ENCODE measurements at regions not wholly inside any gene's neighbourhood (a gene's known extent, or its start where the extent isn't known, plus 50 kb on each side); places are given as distances from the start of the nearest gene placed in this dataset.

DNA sequence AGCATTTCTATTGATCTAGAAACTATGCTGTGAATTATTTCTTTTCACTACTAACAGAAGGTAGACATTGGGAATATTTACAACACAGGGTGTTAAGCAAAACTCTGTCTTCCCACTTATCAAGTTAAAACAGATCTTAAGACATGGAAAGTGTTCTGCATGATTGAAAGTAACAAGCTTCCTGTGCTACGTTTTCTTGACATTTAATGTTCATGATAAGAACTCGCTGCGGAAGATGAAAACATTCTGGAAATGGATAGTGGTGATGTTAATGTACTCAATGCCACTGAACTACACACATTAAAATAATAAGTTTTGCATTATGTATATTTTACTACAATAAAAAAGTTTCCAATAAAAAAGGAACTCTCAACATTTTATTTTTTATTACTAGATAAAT lies 74.4 kb upstream of the SCN7A start:
- H2BK5ac ChIP-seq (ENCODE audit: low read depth, low read length, poor library complexity, severe bottlenecking) = no peak overlapping the region
- H2AK9ac ChIP-seq (replicated peaks; ENCODE audit: low read depth, low read length, poor library complexity) = no peak overlapping the region
- no peaks in the 10 kb centered on the region for H3K79me1 ChIP-seq (ENCODE audit: low read depth in 1 of 2, low read length in 2 of 2)
- H4K20me1 ChIP-seq (ENCODE audit: insufficient read depth, low read length) = no peaks in the 10 kb centered on the region
- H3K9me1 ChIP-seq (ENCODE audit: insufficient read depth, low read length) = 0 out of 2 replicates have a peak, but pooled peaks cover 2% of the 10 kb centered on the region
- POLR2A ChIA-PET (ENCODE audit: unreplicated experiment) = no interaction called here
- no peaks in the 10 kb centered on the region for H3K27me3 ChIP-seq (ENCODE audit: control insufficient read depth, insufficient read depth, low read length)
- no peak overlapping the region for H2BK15ac ChIP-seq (ENCODE audit: low read depth, low read length)
- ATAC-seq (ENCODE audit: low read depth) (no peak), DNase-seq (no peak)
- no peak overlapping the region for H3K4ac ChIP-seq (ENCODE audit: low read depth, low read length)
- no peaks in the 10 kb centered on the region for H3K36me3 ChIP-seq (ENCODE audit: control insufficient read depth, insufficient read depth, low read length)
- H4K8ac ChIP-seq (ENCODE audit: low read depth in 2 of 2, low read length in 2 of 2) = no peak overlapping the region
- in situ Hi-C loops (cut with MboI; ENCODE audit: low sequenced_read_pairs) (no loop called here), intact Hi-C loops (cut with micrococcal nuclease) (no loop called here), dilution Hi-C loops (cut with HindIII; ENCODE audit: low sequenced_read_pairs, unreplicated experiment) (no loop called here)
- no peak overlapping the region for H2BK20ac ChIP-seq (ENCODE audit: low read depth, low read length)
- H3K4me3 ChIP-seq (ENCODE audit: insufficient read depth, low read depth, low read length) = no peak overlapping the region
- no peak overlapping the region for H2BK120ac ChIP-seq (ENCODE audit: low read depth, low read length)
- H3K14ac ChIP-seq (replicated peaks; ENCODE audit: low read depth, low read length) = no peak overlapping the region
- no peak overlapping the region for H2AFZ ChIP-seq (replicated peaks; ENCODE audit: low read length, poor library complexity)
- CTCF ChIA-PET = no interaction called here
- H3K56ac ChIP-seq (ENCODE audit: extremely low read depth, insufficient read depth, low read length) = no peak overlapping the region
- TF ChIP-seq NFE2L2 (IDR thresholded peaks at IDR 0.05; ENCODE audit: low read depth, low read length) = no peak
- no peak for TF ChIP-seq CEBPB (IDR thresholded peaks at IDR 0.05; ENCODE audit: low read depth, low read length)
- TF ChIP-seq, protein P1, sequence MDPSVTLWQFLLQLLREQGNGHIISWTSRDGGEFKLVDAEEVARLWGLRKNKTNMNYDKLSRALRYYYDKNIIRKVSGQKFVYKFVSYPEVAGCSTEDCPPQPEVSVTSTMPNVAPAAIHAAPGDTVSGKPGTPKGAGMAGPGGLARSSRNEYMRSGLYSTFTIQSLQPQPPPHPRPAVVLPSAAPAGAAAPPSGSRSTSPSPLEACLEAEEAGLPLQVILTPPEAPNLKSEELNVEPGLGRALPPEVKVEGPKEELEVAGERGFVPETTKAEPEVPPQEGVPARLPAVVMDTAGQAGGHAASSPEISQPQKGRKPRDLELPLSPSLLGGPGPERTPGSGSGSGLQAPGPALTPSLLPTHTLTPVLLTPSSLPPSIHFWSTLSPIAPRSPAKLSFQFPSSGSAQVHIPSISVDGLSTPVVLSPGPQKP (IDR thresholded peaks at IDR 0.05; ENCODE audit: borderline replicate concordance, low read depth, low read length) = no peak
- TF ChIP-seq RAD21 (IDR thresholded peaks at IDR 0.05; ENCODE audit: low read length) = no peak
- no peak for TF ChIP-seq RCOR1 (IDR thresholded peaks at IDR 0.05; ENCODE audit: insufficient replicate concordance, low read length)
- no peak for TF ChIP-seq POLR2A (IDR thresholded peaks at IDR 0.05; ENCODE audit: low read depth, low read length)
- TF ChIP-seq MXI1 (IDR thresholded peaks at IDR 0.05; ENCODE audit: borderline replicate concordance, low read depth, low read length) = no peak
- no peak for TF ChIP-seq RFX5 (IDR thresholded peaks at IDR 0.05; ENCODE audit: low read depth, low read length)
- no peak overlapping the region for H3K18ac ChIP-seq (ENCODE audit: low read depth, low read length)
- no peaks in the 10 kb centered on the region for H3K9me3 ChIP-seq (ENCODE audit: control insufficient read depth, insufficient read depth, low read length)
- H4K91ac ChIP-seq (ENCODE audit: insufficient read depth, low read depth, low read length) = no peak overlapping the region
- no peak overlapping the region for H4K5ac ChIP-seq (ENCODE audit: low read depth, low read length)
- H3K4me1 ChIP-seq (ENCODE audit: control insufficient read depth, insufficient read depth, low read length) = no peaks in the 10 kb centered on the region
- no peak overlapping the region for H2AK5ac ChIP-seq (ENCODE audit: low read depth, low read length)
- no peak overlapping the region for H3K4me2 ChIP-seq (ENCODE audit: low read depth, low read length)
- BruUV-seq (replicated peaks) = no TSS peak
- H3K27ac ChIP-seq (ENCODE audit: insufficient read depth, low read length) = no peak overlapping the region
- H3K23ac ChIP-seq (ENCODE audit: low read depth, low read length) = no peak overlapping the region
- H3K9ac ChIP-seq (ENCODE audit: low read depth, low read length) = no peak overlapping the region
- WGBS, 2 experiments (ENCODE audit: extremely low coverage in 2 of 2, insufficient read length in 1 of 2) = no CpG with 5 or more reads among the region's 3 CpGs
